MM.1S (cell line): ENCODE measurements at regions not wholly inside any gene's neighbourhood (a gene's known extent, or its start where the extent isn't known, plus 50 kb on each side); places are given as distances from the start of the nearest gene placed in this dataset.

ENCODE experiments used
- CTCF ChIP-seq: fragments of 300-600 bp; sonication (generic); IDR thresholded peaks from 2 replicates; pipeline ENCODE4 v1.5.1; 2016; ENCODE audit warnings: antibody characterized with exemption, low read length, mixed read lengths
- EZH2 ChIP-seq: fragments of 300-600 bp; sonication (generic); optimal IDR thresholded peaks from 2 replicates; pipeline ENCODE3; 2017; ENCODE audit warnings: low read depth, mild to moderate bottlenecking, antibody characterized with exemption, low read length, mixed read lengths

GRCh38 chr20:36085686-36086267 is 68.8 kb upstream of the EPB41L1 start:
- no peak for TF ChIP-seq CTCF
- no peak for TF ChIP-seq EZH2
